Gastroesophageal sphincter (tissue), 3 donors: ENCODE measurements at regions not wholly inside any gene's neighbourhood (a gene's known extent, or its start where the extent isn't known, plus 50 kb on each side); places are given as distances from the start of the nearest gene placed in this dataset.

ENCODE experiments used
- EP300 ChIP-seq: sonication (generic); formaldehyde crosslinking; IDR thresholded peaks from one replicate; pipeline ENCODE4 v1.6.1; 2017; ENCODE audit warnings: antibody characterized with exemption, mild to moderate bottlenecking
- POLR2A ChIP-seq, 2 donors: fragments of 450-650 bp; IDR thresholded peaks; one replicate each; pipeline ENCODE4 v1.6.1; 2017; ENCODE audit warnings: antibody characterized with exemption in 2 of 2, mild to moderate bottlenecking in 2 of 2, moderate library complexity in 1 of 2
- POLR2AphosphoS5 ChIP-seq: sonication (generic); formaldehyde crosslinking; IDR thresholded peaks from one replicate; pipeline ENCODE4 v1.6.1; 2017; ENCODE audit warnings: antibody characterized with exemption
- TF ChIP-seq, protein P1 (sequence below), 4 experiments: fragments of 200-600 bp in 2 of 4; fragments of 450-650 bp in 2 of 4; sonication (generic) in 1 of 4; IDR thresholded peaks; one replicate each; pipeline ENCODE4 v1.5.1; 2017 to 2019; ENCODE audit warnings: antibody characterized with exemption in 4 of 4, mild to moderate bottlenecking in 2 of 4, moderate library complexity in 2 of 4

DNA sequence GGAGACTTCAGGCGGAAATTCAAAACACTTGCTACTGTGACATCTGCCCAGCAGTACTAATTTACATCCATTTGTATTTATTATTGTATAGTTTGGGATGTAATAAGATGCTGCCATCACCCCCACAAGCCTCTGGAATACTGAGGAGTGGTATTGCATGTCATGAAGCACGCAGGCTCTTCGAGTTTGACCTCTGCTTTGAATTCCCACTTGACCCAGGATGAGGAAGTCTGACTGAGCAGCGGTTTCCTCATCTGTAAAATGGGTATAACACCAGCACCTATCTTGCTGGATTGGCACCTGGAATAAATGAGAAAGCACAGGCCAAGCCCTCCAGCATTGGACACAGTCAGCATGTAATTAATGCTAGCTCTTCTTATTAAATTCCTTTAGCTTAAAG is 116.0 kb upstream of the DIO3 start:
- TF ChIP-seq, protein P1, sequence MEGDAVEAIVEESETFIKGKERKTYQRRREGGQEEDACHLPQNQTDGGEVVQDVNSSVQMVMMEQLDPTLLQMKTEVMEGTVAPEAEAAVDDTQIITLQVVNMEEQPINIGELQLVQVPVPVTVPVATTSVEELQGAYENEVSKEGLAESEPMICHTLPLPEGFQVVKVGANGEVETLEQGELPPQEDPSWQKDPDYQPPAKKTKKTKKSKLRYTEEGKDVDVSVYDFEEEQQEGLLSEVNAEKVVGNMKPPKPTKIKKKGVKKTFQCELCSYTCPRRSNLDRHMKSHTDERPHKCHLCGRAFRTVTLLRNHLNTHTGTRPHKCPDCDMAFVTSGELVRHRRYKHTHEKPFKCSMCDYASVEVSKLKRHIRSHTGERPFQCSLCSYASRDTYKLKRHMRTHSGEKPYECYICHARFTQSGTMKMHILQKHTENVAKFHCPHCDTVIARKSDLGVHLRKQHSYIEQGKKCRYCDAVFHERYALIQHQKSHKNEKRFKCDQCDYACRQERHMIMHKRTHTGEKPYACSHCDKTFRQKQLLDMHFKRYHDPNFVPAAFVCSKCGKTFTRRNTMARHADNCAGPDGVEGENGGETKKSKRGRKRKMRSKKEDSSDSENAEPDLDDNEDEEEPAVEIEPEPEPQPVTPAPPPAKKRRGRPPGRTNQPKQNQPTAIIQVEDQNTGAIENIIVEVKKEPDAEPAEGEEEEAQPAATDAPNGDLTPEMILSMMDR (IDR thresholded peaks at IDR 0.05), result no peak
- TF ChIP-seq POLR2A (IDR thresholded peaks at IDR 0.05) (no peak), POLR2AphosphoS5 (no peak), EP300 (no peak)
